GM21717 (cell line): ENCODE measurements at regions not wholly inside any gene's neighbourhood (a gene's known extent, or its start where the extent isn't known, plus 50 kb on each side); places are given as distances from the start of the nearest gene placed in this dataset.

Experiments
- ATAC-seq: cut with Tn5 transposase; IDR thresholded peaks from one replicate; pipeline ENCODE4 v1.9.1; 2021; ENCODE audit warnings: mild to moderate bottlenecking, moderate library complexity; ENCODE audit not compliant: unreplicated experiment

DNA sequence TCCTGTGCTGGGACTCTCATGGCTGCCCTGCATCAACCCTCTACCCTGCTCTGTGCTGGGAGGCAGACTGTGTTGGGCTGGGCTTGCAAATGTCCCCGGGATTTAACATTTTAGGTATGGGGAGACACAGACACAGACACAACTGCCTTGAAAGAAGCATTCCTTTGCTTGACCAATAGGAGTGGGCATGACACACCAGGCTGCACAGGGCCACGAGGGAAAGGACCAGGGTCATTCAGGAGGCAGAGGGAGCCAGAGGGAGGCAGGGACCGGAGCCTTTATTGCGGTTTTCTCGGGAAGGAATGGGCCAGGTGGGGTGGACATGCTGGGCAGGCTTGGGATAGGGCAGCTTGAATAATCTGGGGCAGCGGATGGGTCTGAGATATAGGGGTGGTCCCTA, 238.7 kb upstream of the COPS8 start:
- no peak for ATAC-seq

DNA sequence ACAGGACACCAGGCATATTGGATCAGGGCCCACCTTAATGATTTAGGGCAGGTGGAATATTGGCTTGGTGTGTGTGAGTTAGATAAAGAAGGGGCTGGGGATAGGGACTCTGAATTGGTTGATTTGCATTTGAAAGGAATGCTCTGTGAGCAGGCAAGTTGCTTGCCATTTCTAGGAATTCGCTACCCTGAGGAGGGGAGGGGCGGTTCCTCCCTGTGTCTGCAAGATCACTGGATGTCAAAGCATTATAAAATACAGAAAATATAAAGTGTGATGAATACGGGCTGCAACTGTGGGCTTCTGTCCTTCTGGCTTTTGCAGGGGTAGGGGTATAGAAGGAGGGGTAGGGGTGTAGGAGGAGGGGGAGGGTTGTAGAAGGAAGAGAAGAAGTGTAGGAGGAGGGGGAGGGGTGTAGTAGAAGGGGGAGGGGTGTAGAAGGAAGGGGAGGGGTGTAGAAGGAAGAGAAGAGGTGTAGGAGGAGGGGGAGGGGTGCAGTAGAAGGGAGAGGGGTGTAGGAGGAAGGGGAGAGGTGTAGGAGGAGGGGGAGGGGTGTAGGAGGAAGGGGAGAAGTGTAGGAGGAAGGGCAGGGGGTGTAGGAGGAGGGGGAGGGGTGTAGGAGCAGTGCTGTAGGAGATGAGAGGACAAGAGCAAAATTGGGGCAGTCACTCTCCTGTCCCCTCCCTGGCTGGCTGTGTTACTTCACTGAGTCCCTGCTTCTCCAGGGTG, 238.0 kb upstream of the COPS8 start:
- ATAC-seq: no peak

GRCh38 chr2:236848501-236848900, 237.2 kb upstream of the COPS8 start:
- ATAC-seq: no peak

DNA sequence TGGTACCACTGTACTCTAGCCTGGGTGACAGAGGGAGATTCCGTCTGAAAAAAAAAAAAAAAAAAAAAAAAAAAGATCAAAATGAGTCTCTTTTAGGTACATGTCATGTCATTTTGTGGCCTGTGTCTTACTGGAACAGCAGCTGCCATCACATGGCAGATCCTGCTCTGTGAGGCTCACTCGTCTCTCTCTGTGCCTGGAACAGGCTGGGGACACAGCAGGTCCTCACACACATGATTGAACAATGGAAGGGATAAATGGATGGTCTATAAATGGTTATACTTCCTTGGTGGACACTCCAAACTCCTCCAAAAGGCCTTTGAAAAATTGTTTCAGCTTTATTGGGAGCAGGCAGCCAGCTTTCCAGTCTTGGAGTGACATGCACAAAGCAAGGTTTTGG, 236.2 kb upstream of the COPS8 start:
- ATAC-seq: no peak

- no peak for ATAC-seq
Observed at GRCh38 chr2:236849940-236850339, 235.7 kb upstream of the COPS8 start.

GRCh38 chr2:236851187-236851586, 234.5 kb upstream of the COPS8 start:
- no peak for ATAC-seq

DNA sequence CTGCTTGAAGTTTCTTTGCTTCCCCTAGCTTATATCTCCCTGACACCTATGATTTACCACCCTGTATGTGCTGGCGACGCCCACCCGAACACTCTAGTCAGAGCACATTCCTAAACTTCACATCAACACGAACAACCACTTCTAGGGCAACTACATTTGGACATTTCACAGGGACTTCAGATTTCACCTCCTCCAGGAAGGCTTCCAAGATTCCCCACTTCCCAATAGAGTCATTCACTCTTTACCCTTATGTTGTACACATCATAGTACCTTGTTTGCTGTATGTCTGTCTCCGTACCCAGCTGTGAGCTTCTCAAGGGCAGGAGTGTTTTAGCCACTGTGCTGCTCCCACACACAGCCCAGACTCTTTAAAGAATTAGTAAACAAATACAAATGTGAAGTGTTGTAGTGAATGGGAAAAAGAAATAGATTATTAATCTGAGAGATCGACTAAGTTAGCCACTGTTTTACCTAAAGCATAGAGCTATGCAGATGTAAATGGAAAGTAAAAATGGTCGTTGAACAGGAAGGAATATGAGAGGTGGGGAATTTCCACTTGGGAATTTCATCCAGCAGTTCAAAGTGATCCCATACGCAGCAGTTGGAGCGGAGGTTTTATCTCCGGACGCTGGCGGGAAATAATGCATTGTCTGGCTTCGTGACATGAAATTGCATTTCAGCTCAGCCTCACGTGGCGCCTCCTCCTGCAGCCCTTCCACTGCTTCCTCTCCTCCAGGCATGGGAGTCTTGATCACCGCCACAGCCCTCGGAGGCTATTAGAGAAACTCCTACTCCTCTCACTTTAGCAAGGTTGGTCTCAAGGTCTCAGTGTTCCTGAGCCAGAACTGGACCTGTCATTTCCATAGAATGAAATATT, 233.4 kb upstream of the COPS8 start:
- no peak for ATAC-seq

DNA sequence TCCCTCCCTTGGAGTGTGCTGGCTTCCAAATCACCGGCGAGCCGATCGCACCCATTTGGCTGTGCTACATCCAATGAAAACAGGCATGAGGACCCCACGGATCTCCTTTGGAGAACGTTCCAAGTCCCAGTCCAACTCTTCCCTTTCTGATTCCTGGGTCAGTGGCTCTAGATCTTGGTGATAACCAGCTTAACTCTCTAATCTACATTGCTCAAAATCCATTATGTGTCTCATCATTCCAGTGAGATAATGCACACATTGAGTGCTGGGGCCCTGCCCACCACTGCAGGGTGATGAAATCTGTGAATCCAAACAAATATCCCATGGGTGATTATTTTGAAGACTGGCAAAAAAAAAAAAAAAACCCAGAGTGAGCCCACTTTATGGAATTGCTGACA, 232.7 kb upstream of the COPS8 start:
- ATAC-seq: no peak

DNA sequence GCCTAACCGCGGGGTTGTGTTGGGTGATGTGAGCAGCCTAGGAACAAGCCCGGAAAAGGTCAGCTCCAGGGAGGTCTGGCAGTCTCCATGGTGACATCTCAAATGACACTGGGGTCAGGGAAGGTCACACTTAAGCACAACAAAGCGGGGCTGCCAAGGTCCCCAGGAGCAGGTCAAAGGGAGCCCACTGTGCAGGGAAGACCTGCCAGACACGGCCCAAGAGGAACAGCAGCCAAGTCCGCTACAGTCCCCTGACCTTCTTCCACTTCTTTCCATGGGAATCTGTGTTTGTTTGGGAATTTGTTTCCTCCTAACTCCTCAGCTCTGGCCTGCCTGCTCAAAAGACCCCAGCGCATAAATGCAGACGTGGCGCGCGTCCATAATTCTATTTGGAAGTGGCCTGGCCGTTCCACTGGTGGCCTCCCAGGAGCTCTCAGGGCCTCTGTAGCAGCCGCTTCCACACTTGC, 232.1 kb upstream of the COPS8 start:
- ATAC-seq: no peak

DNA sequence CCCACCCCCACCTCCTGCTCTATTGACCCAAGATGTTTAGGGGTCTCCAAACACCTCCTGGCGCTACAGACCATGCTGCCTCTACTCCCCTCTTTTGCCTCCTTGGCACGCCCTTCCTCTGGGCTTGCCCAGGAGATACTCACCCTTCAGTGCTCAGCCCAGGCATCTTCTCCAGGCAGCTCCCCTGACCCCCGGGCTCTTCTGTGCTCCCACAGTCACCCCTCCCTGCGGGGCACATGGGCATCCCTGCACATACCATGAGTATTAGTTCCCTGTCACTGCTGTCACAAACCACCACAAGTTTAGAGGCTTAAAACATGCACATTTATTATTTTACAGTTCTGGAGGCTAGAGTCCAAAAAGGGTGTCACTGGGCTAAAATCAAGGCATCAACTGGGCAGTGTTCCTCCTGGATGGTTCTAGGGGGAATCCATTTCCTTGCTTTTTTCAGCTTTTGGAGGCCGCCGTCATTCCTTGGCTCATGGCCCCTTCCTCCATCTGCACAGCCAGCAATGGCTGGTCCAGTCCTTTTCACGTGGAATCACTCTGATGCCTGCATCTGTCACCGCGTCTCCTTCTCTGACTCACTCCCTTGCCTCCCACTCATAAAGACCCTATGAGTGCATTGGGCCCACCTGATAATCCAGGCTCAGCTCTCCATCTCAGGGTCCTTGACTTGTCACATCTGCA, 230.4 kb upstream of the COPS8 start:
- ATAC-seq: no peak

DNA sequence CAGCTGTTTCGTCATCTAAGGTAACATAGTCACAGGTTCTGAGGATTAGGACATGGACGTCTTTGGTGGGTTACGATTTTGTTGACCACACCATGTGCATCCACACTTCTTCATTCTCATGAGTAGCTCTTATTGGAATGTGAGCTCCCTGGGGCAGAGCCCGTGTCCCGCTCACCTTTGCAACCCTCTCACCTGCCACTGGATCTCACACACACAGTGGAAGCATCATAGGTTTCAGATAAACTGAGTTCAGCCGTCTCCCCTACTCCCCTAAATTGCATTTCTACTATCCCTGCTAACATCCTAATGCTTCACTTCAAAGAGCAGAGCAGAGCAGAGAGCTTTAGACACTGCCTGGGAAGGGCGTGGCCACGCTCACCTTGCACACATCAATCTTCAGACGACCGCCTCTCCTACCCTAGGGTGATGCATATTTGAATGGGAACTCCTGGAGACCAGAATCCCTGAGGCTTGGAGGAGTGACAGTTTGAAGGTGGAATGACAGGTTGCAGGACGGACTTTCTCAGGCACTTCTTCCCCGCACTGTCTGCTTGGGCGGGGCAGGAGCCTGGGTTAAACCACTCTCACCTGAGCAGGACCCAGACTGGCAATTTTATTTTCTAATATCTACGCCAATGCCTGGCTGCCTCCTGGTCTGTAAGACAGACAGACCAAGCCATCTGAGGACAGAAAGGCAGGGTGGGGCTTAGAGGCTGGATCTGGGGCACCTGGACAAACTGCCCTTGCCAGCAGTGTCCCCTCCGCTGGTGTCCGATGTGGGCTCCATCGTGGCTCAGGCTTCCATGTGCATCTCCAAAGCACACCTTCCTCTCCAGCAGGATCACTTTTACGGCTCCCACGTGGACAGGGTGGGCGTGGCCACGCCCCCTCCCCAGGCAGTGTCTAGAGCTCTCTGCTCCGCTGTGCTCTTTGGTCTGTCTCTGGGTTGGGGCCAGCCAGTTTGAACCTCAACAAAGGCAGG, 229.5 kb upstream of the COPS8 start:
- no peak for ATAC-seq

DNA sequence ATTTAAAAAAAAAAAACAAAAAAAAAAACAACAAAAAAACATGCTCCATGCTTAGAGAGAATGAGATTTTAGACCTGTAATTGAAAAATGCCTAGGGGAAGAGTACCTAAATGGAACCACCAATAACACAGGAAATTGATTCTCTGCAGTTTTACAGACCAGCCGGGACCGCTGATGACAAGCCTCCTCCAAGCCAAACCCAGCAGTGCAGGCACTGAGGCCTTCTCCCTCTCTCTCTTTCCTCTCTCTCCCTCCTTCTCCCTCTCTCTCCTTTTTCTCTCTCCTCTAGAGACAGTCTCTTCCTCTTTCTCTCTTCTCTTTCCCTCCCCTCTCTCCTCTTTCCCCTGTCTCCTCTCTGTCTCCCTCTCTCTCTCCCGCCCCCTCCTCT, 228.8 kb upstream of the COPS8 start:
- no peak for ATAC-seq

DNA sequence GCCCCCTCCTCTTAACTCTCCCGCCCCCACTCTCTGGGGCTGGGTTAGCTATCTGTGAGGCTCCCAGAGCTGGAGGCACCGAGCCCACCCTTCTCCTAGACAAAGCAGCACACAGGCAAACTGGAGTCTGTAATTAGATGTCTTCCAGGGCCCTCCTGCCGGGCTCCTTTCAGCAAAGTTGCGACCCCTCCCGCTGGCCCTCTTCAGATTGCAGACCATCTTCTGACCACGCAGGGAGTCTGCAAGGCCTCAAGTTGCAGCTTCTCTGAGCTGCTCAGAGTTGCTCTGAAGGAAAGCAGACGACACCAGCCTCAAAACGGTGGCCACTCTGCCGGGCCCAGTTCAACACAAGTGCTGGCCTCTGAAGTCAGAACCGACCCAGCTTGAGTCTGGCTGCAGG, 228.4 kb upstream of the COPS8 start:
- no peak for ATAC-seq

GRCh38 chr2:236857781-236858180, 227.9 kb upstream of the COPS8 start:
- ATAC-seq: no peak

DNA sequence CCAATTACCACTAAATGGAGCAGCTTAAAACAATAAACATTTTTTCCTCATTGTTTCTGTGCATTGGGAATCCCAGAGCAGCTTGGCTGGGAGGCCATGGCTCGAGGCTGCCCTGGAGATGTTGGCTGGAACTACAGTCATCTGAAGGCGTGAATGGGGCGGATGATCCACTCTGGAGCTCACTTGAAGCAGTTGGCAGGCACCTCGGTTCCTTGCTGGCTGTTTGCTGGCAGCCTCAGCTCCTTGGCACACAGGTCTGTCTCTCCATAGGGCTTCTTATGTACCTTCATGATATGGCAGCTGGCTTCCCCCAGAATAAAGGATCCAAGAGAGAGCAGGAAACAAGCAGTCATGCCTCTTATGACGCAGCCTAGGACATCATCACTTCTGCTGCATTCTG, 227.0 kb upstream of the COPS8 start:
- no peak for ATAC-seq

GRCh38 chr2:236859908-236860307, 225.8 kb upstream of the COPS8 start:
- ATAC-seq: no peak

- no peak for ATAC-seq
Observed at GRCh38 chr2:236861196-236861875, 224.4 kb upstream of the COPS8 start.

- ATAC-seq: no peak
Observed at GRCh38 chr2:236861944-236862343, 223.7 kb upstream of the COPS8 start.

- ATAC-seq: no peak
Observed at GRCh38 chr2:236862526-236862925, 223.2 kb upstream of the COPS8 start.
